Prostate gland (tissue), 2 donors: ENCODE measurements at regions not wholly inside any gene's neighbourhood (a gene's known extent, or its start where the extent isn't known, plus 50 kb on each side); places are given as distances from the start of the nearest gene placed in this dataset.

Source experiments
- POLR2AphosphoS5 ChIP-seq: sonication (generic); formaldehyde crosslinking; IDR thresholded peaks from one replicate; pipeline ENCODE4 v1.6.1; 2017; ENCODE audit warnings: antibody characterized with exemption
- TF ChIP-seq, protein P1 (sequence below), 4 experiments: fragments of 200-600 bp in 2 of 4; fragments of 450-650 bp in 2 of 4; sonication (generic) in 2 of 4; IDR thresholded peaks; 1 replicate in 3 of 4; 2 replicates in 1 of 4; pipeline ENCODE4 v1.5.1; 2016 to 2019; ENCODE audit warnings: antibody characterized with exemption in 4 of 4, mild to moderate bottlenecking in 2 of 4, moderate library complexity in 2 of 4

- TF ChIP-seq, protein P1, sequence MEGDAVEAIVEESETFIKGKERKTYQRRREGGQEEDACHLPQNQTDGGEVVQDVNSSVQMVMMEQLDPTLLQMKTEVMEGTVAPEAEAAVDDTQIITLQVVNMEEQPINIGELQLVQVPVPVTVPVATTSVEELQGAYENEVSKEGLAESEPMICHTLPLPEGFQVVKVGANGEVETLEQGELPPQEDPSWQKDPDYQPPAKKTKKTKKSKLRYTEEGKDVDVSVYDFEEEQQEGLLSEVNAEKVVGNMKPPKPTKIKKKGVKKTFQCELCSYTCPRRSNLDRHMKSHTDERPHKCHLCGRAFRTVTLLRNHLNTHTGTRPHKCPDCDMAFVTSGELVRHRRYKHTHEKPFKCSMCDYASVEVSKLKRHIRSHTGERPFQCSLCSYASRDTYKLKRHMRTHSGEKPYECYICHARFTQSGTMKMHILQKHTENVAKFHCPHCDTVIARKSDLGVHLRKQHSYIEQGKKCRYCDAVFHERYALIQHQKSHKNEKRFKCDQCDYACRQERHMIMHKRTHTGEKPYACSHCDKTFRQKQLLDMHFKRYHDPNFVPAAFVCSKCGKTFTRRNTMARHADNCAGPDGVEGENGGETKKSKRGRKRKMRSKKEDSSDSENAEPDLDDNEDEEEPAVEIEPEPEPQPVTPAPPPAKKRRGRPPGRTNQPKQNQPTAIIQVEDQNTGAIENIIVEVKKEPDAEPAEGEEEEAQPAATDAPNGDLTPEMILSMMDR (IDR thresholded peaks at IDR 0.05): no peak
- no peak for TF ChIP-seq POLR2AphosphoS5
Observed at GRCh38 chr1:18035145-18035544, 72.5 kb upstream of the IGSF21 start.
